HS-5 (cell line): ENCODE measurements at regions not wholly inside any gene's neighbourhood (a gene's known extent, or its start where the extent isn't known, plus 50 kb on each side); places are given as distances from the start of the nearest gene placed in this dataset.
"Not testable (repeated sequence)": the region's sequence is repeated elsewhere in the genome, so short reads cannot be mapped to it uniquely, and the experiment has no call there.

Experiments
- DNase-seq: peaks from one replicate; pipeline ENCODE4 v3.0.0-alpha.2; 2012; ENCODE audit warnings: low read depth

GRCh38 chrX:138282598-138283150 lies 428.8 kb downstream of the FGF13 start:
- not testable (repeated sequence) for DNase-seq

- no peak for DNase-seq
Observed at GRCh38 chrX:138287205-138287877, 424.2 kb downstream of the FGF13 start.

- DNase-seq = no peak
Observed at GRCh38 chrX:138294951-138295350, 416.6 kb downstream of the FGF13 start.

- DNase-seq = no peak
Observed at GRCh38 chrX:138298268-138298667, 413.2 kb downstream of the FGF13 start.

- DNase-seq = no peak
Observed at GRCh38 chrX:138345801-138346200, 365.7 kb downstream of the FGF13 start.

GRCh38 chrX:138349351-138349750 lies 362.2 kb downstream of the FGF13 start:
- DNase-seq = no peak

GRCh38 chrX:138378876-138379275 lies 332.6 kb downstream of the FGF13 start:
- no peak for DNase-seq

- DNase-seq = no peak
Observed at GRCh38 chrX:138408101-138408500, 303.4 kb downstream of the FGF13 start.

- no peak for DNase-seq
Observed at GRCh38 chrX:138411048-138411447, 300.5 kb downstream of the FGF13 start.
